GM12865 (cell line): ENCODE measurements at regions not wholly inside any gene's neighbourhood (a gene's known extent, or its start where the extent isn't known, plus 50 kb on each side); places are given as distances from the start of the nearest gene placed in this dataset.

Source experiments
- DNase-seq: peaks from one replicate; pipeline ENCODE4 v3.0.0; 2010; ENCODE audit warnings: low read depth
- H3K4me3 ChIP-seq: 2 replicates; pipeline ENCODE4 v1.5.1; 2011; ENCODE audit warnings: mild to moderate bottlenecking, low read depth, low read length, control low read depth
- CTCF ChIP-seq: IDR thresholded peaks from 2 replicates; pipeline ENCODE4 v1.5.1; 2011; ENCODE audit warnings: low read length, control low read depth, low read depth, inconsistent platforms; ENCODE audit not compliant: insufficient read depth; ENCODE audit errors: missing control alignments

GRCh38 chr7:45976485-45976856 is 55.4 kb upstream of the IGFBP3 start:
- no peak for DNase-seq

GRCh38 chr7:45975847-45976484 is 54.9 kb upstream of the IGFBP3 start:
- DNase-seq: no peak
- TF ChIP-seq CTCF: no peak
- H3K4me3 ChIP-seq: no peak overlapping the region

More at GRCh38 chr7:45976485-45976856, 55.4 kb upstream of the IGFBP3 start:
- no peak overlapping the region for H3K4me3 ChIP-seq
- no peak for TF ChIP-seq CTCF

GRCh38 chr7:45975367-45975766 is 54.3 kb upstream of the IGFBP3 start:
- no peak overlapping the region for H3K4me3 ChIP-seq
- no peak for DNase-seq
- TF ChIP-seq CTCF: no peak

- H3K4me3 ChIP-seq: no peak overlapping the region
- TF ChIP-seq CTCF: no peak
Measured at GRCh38 chr7:45974540-45975360, 53.7 kb upstream of the IGFBP3 start.

GRCh38 chr7:45973725-45974532 is 52.9 kb upstream of the IGFBP3 start:
- no peak overlapping the region for H3K4me3 ChIP-seq
- TF ChIP-seq CTCF: no peak
- DNase-seq: no peak

More at GRCh38 chr7:45974540-45975360, 53.7 kb upstream of the IGFBP3 start:
- DNase-seq: no peak

- H3K4me3 ChIP-seq: no peak overlapping the region
- DNase-seq: peak; percentile 13
- TF ChIP-seq CTCF: no peak
Measured at GRCh38 chr7:45972629-45973312, 51.7 kb upstream of the IGFBP3 start.
